ENCODE measurements at regions not wholly inside any gene's neighbourhood (a gene's known extent, or its start where the extent isn't known, plus 50 kb on each side); places are given as distances from the start of the nearest gene placed in this dataset.

- TF ChIP-seq CTCF (IDR thresholded peaks at IDR 0.05) = no peak
Measured at GRCh38 chr4:17188547-17189400, 290.3 kb upstream of the LDB2 start.

GRCh38 chr4:17188125-17188524 lies 289.7 kb upstream of the LDB2 start:
- no peak for TF ChIP-seq CTCF (IDR thresholded peaks at IDR 0.05)

- no peak for TF ChIP-seq CTCF (IDR thresholded peaks at IDR 0.05)
Measured at GRCh38 chr4:17187003-17187402, 288.6 kb upstream of the LDB2 start.

GRCh38 chr4:17182888-17183287 lies 284.4 kb upstream of the LDB2 start:
- no peak for TF ChIP-seq CTCF (IDR thresholded peaks at IDR 0.05)

GRCh38 chr4:17174751-17175150 lies 276.3 kb upstream of the LDB2 start:
- TF ChIP-seq CTCF (IDR thresholded peaks at IDR 0.05) = no peak

GRCh38 chr4:17173300-17173699 lies 274.9 kb upstream of the LDB2 start:
- peak; percentile 17; the same call in 1 of the 2 replicates for TF ChIP-seq CTCF (IDR thresholded peaks at IDR 0.05)

- no peak for TF ChIP-seq CTCF (IDR thresholded peaks at IDR 0.05)
Measured at GRCh38 chr4:17170131-17170530, 271.7 kb upstream of the LDB2 start.
